Testis (tissue), 2 donors: ENCODE measurements at regions not wholly inside any gene's neighbourhood (a gene's known extent, or its start where the extent isn't known, plus 50 kb on each side); places are given as distances from the start of the nearest gene placed in this dataset.

Source experiments
- CTCF ChIP-seq, 3 experiments: fragments of 450-650 bp in 2 of 3; fragments of 200-600 bp in 1 of 3; sonication (generic) in 1 of 3; IDR thresholded peaks; one replicate each; pipeline ENCODE4 v1.5.1; 2016 to 2019; ENCODE audit warnings: antibody characterized with exemption in 3 of 3, mild to moderate bottlenecking in 2 of 3, moderate library complexity in 1 of 3
- POLR2A ChIP-seq: fragments of 450-650 bp; IDR thresholded peaks from one replicate; pipeline ENCODE4 v1.6.1; 2017; ENCODE audit warnings: antibody characterized with exemption, mild to moderate bottlenecking, moderate library complexity

DNA sequence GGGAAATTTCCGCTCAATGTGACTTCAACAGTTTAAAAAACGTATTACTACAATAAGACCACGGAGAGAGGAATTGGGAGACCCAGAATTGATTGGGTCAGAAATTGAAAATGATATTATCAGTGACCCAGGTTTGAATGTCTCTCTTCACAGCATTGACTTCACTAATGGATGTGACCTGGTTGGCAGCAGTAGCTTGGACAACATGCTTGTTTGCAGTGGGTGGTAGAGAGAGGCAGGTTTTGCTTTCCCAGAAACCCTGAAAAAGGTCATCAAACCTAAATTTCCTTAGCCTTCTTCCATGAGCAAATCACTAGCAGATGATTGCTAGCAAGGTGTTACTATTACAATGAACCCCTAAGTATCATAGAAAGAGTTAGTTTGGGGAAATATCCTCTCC is 89.7 kb upstream of the ANTXRL start:
- TF ChIP-seq CTCF (IDR thresholded peaks at IDR 0.05) (no peak), POLR2A (no peak)
